Neutrophil (primary cell): ENCODE measurements at regions not wholly inside any gene's neighbourhood (a gene's known extent, or its start where the extent isn't known, plus 50 kb on each side); places are given as distances from the start of the nearest gene placed in this dataset.
"Not testable (repeated sequence)": the region's sequence is repeated elsewhere in the genome, so short reads cannot be mapped to it uniquely, and the experiment has no call there.

Experiments used
- H3K27ac ChIP-seq: fragments of 200-600 bp; sonication (generic); 2 replicates; pipeline ENCODE4 v1.5.1; 2016; ENCODE audit warnings: mild to moderate bottlenecking, moderate library complexity
- H3K27me3 ChIP-seq: fragments of 200-600 bp; sonication (generic); 2 replicates; pipeline ENCODE4 v1.6.0; 2016; ENCODE audit warnings: mild to moderate bottlenecking
- H3K36me3 ChIP-seq: fragments of 200-600 bp; sonication (generic); 2 replicates; pipeline ENCODE4 v1.5.1; 2017
- H3K4me1 ChIP-seq, 2 experiments: fragments of 200-600 bp in 1 of 2; sonication (generic) in 1 of 2; 1 replicate in 1 of 2; 2 replicates in 1 of 2; pipeline versions ENCODE4 v1.5.1 to v1.6.1; 2013 to 2016; ENCODE audit warnings: low read depth in 1 of 2, low read length in 1 of 2, mild to moderate bottlenecking in 1 of 2, moderate library complexity in 1 of 2; ENCODE audit not compliant: control insufficient read depth in 1 of 2, insufficient read depth in 1 of 2
- H3K4me3 ChIP-seq, 2 experiments: fragments of 200-600 bp in 1 of 2; sonication (generic) in 1 of 2; 1 replicate in 1 of 2; 2 replicates in 1 of 2; pipeline ENCODE4 v1.5.1; 2013 to 2016; ENCODE audit warnings: low read depth in 1 of 2, low read length in 1 of 2, mild to moderate bottlenecking in 1 of 2, moderate library complexity in 1 of 2
- H3K9me3 ChIP-seq: fragments of 200-600 bp; sonication (generic); 2 replicates; pipeline ENCODE4 v1.5.1; 2016
- TF ChIP-seq, protein P1 (sequence below): fragments of 200-600 bp; sonication (generic); IDR thresholded peaks from 2 replicates; pipeline ENCODE4 v1.5.1; 2016; ENCODE audit warnings: antibody characterized with exemption

DNA sequence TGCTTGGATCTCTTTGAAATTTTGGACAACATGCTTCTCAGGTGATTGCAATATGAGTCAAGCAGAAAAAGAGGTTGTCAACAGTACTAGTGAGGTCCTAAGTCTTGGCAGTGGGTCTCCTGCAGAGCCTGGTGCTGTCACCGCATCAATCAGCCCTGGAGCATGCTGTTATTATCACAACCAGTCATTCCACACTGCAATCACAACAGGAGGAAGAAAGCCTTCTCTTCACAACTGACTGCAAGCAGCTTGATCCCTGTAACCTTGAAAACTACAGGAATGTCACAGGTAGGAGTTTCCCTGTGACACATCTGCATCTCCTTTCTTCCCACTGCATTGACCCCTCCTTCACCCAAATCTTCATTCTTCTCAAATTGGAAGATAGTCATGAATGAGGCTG is 451.1 kb upstream of the ATP11B start:
- Histone ChIP-seq H3K9me3 (no peaks in the 10 kb centered on the region), H3K27ac (no peak overlapping the region), H3K4me1 (no peaks in the 10 kb centered on the region), H3K27me3 (no peaks in the 10 kb centered on the region), H3K4me3 (no peak overlapping the region), H3K36me3 (no peaks in the 10 kb centered on the region)
- TF ChIP-seq, protein P1, sequence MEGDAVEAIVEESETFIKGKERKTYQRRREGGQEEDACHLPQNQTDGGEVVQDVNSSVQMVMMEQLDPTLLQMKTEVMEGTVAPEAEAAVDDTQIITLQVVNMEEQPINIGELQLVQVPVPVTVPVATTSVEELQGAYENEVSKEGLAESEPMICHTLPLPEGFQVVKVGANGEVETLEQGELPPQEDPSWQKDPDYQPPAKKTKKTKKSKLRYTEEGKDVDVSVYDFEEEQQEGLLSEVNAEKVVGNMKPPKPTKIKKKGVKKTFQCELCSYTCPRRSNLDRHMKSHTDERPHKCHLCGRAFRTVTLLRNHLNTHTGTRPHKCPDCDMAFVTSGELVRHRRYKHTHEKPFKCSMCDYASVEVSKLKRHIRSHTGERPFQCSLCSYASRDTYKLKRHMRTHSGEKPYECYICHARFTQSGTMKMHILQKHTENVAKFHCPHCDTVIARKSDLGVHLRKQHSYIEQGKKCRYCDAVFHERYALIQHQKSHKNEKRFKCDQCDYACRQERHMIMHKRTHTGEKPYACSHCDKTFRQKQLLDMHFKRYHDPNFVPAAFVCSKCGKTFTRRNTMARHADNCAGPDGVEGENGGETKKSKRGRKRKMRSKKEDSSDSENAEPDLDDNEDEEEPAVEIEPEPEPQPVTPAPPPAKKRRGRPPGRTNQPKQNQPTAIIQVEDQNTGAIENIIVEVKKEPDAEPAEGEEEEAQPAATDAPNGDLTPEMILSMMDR = no peak

DNA sequence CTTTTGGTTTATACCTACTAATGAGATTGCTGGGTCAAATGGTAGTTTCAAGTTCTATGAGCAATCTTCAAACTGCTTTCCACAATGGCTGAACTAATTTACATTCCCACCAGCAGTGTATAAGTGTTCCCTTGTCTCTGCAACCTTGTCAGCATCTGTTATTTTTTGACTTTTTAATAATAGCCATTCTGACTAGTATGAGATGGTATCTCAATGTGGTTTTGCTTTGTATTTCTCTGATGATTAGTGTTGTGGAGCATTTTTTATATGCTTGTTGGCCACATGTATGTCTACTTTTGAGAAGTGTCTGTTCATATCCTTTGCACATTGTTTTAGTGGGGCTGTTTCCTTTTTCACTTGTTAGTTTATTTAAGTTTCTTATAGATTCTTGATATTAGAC is 449.3 kb upstream of the ATP11B start:
- H3K27ac ChIP-seq, H3K36me3 ChIP-seq, H3K9me3 ChIP-seq, H3K4me1 ChIP-seq, H3K27me3 ChIP-seq, H3K4me3 ChIP-seq: not testable (repeated sequence)

DNA sequence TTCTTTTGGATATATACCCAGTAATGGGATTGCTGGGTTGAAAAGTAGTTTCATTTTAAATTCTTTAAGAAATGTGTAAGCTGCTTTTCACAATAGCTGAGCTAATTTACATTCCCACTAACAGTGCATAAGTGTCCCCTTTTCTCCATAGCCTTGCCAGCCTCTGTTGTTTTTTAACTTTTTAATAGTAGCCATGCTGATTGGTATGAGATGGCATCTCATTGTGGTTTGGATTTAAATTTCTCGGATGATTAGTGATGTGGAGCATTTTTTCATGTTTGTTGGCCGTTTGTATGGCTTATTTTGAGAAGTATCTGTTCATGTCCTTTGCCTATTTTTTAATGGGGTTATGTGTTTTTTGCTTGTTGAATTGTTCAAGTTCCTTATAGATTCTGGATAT is 444.3 kb upstream of the ATP11B start:
- TF ChIP-seq, protein P1 = no peak
- Histone ChIP-seq H3K27me3 (no peaks in the 10 kb centered on the region), H3K9me3 (no peaks in the 10 kb centered on the region), H3K4me1 (no peaks in the 10 kb centered on the region), H3K27ac (no peak overlapping the region), H3K4me3 (no peak overlapping the region), H3K36me3 (no peaks in the 10 kb centered on the region)

DNA sequence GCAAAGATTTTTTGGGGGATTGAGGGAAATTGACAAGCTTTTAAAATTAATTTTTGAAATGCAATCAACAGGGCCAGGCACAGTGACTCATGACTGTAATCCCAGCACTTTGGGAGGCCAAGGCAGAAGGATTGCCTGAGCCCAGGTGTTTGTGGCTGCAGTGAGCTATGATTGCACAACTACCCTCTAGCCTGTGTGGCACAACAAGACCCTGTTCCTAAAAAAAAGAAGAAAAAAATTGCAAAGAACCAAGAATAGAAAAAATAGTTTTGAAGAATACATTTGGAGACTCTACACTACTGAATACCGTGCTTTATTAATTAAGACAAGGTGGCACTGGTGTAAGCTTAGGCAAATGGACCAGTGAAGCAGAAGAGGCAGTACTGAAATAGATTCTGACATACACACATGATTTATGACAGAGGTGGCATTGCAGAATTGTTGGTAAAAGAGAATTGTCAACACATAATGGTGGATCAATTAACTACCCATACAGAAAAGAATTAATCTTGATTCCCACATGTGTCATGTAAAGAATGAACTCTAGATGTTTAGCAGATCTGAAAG is 443.3 kb upstream of the ATP11B start:
- Histone ChIP-seq H3K4me3 (no peak overlapping the region), H3K4me1 (no peaks in the 10 kb centered on the region), H3K36me3 (no peaks in the 10 kb centered on the region), H3K27me3 (no peaks in the 10 kb centered on the region), H3K27ac (no peak overlapping the region), H3K9me3 (no peaks in the 10 kb centered on the region)
- TF ChIP-seq, protein P1 = no peak

DNA sequence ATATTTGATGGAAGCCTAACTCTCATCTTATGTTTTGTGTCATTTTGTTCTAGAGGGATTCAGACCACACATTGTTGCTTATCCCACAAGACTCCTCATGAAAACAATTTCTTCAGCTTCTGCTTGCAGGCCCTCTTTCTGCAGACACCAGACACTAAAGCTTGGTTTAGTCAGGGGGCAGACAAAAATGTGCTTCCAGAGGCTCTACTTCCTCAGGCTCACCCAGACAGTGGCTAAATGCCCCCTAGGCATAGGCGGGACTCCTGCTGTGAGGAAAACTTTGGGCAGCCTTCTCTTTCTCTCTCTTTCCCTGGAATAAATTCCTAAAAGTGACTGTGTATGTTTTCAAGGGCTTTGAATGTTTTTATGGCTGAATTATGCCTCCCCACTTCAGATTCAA is 435.4 kb upstream of the ATP11B start:
- Histone ChIP-seq H3K27ac (no peak overlapping the region), H3K27me3 (no peaks in the 10 kb centered on the region), H3K36me3 (no peaks in the 10 kb centered on the region), H3K4me1 (no peaks in the 10 kb centered on the region), H3K9me3 (no peaks in the 10 kb centered on the region), H3K4me3 (no peak overlapping the region)
- TF ChIP-seq, protein P1 = no peak

DNA sequence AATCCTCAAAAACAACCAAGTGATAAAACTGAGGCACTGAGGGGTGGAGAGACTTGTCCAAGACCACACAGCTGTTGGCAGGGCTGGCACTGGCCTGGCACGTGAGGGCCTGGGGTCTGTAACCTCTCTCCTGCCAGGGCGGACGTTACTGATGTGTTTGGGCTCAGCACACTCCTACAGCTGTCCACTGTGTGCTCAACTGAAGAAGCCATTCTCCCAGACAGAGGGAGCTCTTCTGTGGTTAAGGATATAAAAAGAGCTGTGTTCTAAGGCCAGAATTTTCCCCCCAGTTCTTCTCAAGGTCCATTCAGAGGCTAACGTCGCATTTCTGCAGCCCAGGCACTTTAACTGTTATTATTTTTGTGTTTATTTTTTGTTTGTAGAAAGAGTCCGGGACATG is 429.0 kb upstream of the ATP11B start:
- H3K4me1 ChIP-seq = no peaks in the 10 kb centered on the region
- TF ChIP-seq, protein P1 = no peak
- H3K36me3 ChIP-seq = no peaks in the 10 kb centered on the region
- H3K4me3 ChIP-seq = no peak overlapping the region
- H3K27me3 ChIP-seq = no peaks in the 10 kb centered on the region
- no peaks in the 10 kb centered on the region for H3K9me3 ChIP-seq
- H3K27ac ChIP-seq = no peak overlapping the region
